ENCODE measurements at regions not wholly inside any gene's neighbourhood (a gene's known extent, or its start where the extent isn't known, plus 50 kb on each side); places are given as distances from the start of the nearest gene placed in this dataset.
A peak's percentile ranks its signal among the peaks of the same experiment; 100 is the strongest.

GRCh38 chr16:85453703-85454102 lies 159.4 kb upstream of the GSE1 start:
- no peak overlapping the region for H3K27ac ChIP-seq (ENCODE audit: low read depth, low read length)
- H3K27me3 ChIP-seq (ENCODE audit: control insufficient read depth, insufficient read depth, low read length, poor library complexity, severe bottlenecking): no peaks in the 10 kb centered on the region
- H3K4me3 ChIP-seq (ENCODE audit: low read length): no peak overlapping the region
- DNase-seq: no peak
- peaks cover 5% of the 10 kb centered on the region for H3K4me1 ChIP-seq (ENCODE audit: control insufficient read depth, insufficient read depth, low read length)
- TF ChIP-seq, protein P1, sequence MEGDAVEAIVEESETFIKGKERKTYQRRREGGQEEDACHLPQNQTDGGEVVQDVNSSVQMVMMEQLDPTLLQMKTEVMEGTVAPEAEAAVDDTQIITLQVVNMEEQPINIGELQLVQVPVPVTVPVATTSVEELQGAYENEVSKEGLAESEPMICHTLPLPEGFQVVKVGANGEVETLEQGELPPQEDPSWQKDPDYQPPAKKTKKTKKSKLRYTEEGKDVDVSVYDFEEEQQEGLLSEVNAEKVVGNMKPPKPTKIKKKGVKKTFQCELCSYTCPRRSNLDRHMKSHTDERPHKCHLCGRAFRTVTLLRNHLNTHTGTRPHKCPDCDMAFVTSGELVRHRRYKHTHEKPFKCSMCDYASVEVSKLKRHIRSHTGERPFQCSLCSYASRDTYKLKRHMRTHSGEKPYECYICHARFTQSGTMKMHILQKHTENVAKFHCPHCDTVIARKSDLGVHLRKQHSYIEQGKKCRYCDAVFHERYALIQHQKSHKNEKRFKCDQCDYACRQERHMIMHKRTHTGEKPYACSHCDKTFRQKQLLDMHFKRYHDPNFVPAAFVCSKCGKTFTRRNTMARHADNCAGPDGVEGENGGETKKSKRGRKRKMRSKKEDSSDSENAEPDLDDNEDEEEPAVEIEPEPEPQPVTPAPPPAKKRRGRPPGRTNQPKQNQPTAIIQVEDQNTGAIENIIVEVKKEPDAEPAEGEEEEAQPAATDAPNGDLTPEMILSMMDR (conservative IDR thresholded peaks at IDR 0.05): no peak
- no peaks in the 10 kb centered on the region for H3K9me3 ChIP-seq (ENCODE audit: control insufficient read depth, low read length)
- no peaks in the 10 kb centered on the region for H3K36me3 ChIP-seq (ENCODE audit: control insufficient read depth, insufficient read depth, low read length)
- 92 to 98% methylated on average over 5 to 10 of the region's 10 CpGs for WGBS, 2 experiments (ENCODE audit: insufficient coverage in 1 of 2, insufficient read length in 1 of 2)
- Mint-ChIP-seq H3K27ac (no peak overlapping the region), H3K27me3 (ENCODE audit: insufficient read depth) (peaks cover 2% of the 10 kb centered on the region), H3K4me3 (no peak overlapping the region), H3K9me3 (no peaks in the 10 kb centered on the region), H3K36me3 (ENCODE audit: low read depth) (no peaks in the 10 kb centered on the region), H3K4me1 (peaks cover 19% of the 10 kb centered on the region)
- no peak overlapping the region for H3K9ac ChIP-seq (ENCODE audit: extremely low read depth, low read length, poor library complexity, severe bottlenecking)

DNA sequence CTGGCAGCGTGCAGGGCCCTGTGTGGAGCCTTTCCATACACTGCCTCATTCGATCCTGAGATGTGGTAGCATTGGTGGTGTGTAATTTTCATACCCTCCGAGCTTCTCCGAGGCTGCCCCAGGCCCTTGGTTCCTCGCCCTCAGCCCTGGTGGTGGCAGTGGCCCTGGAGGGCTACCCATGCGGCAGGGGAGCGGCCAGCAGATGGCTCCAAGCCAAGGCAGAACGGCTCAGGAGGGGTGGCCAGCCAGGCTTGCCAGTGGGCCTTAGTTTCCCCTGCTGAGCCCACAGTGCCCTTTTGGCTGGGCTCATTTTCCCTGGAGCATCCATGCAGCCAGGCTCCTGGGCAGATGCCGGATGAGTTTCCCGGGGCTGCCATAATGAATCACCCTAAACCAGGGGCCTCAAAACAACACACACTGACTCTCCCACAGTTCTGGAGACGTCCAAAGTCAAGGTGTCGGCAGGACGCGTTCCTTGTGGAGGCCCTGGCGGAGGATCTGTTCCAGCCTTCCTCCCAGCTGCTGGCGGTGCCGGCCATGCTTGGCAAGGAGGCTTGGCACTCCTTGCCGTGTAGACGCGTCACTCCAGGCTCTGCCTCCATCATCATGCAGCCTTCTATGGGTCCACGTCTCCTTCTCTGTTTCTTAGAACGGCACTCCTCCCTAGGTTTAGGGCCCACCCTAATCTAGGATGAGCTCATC lies 158.8 kb upstream of the GSE1 start:
- Mint-ChIP-seq H3K27ac (no peak overlapping the region), H3K9me3 (no peaks in the 10 kb centered on the region), H3K36me3 (ENCODE audit: low read depth) (no peaks in the 10 kb centered on the region), H3K4me1 (peaks cover 14% of the 10 kb centered on the region), H3K27me3 (ENCODE audit: insufficient read depth) (peaks cover 7% of the 10 kb centered on the region), H3K4me3 (no peak overlapping the region)
- DNase-seq: no peak
- no peaks in the 10 kb centered on the region for H3K36me3 ChIP-seq (ENCODE audit: control insufficient read depth, insufficient read depth, low read length)
- H3K9ac ChIP-seq (ENCODE audit: extremely low read depth, low read length, poor library complexity, severe bottlenecking): no peak overlapping the region
- H3K27ac ChIP-seq (ENCODE audit: low read depth, low read length): no peak overlapping the region
- no peak overlapping the region for H3K4me3 ChIP-seq (ENCODE audit: low read length)
- 93 to 95% methylated on average over 18 to 22 of the region's 22 CpGs for WGBS, 2 experiments (ENCODE audit: insufficient coverage in 1 of 2, insufficient read length in 1 of 2)
- TF ChIP-seq, protein P1 (conservative IDR thresholded peaks at IDR 0.05): peak; percentile 48
- H3K27me3 ChIP-seq (ENCODE audit: control insufficient read depth, insufficient read depth, low read length, poor library complexity, severe bottlenecking): no peaks in the 10 kb centered on the region
- no peaks in the 10 kb centered on the region for H3K9me3 ChIP-seq (ENCODE audit: control insufficient read depth, low read length)
- no peaks in the 10 kb centered on the region for H3K4me1 ChIP-seq (ENCODE audit: control insufficient read depth, insufficient read depth, low read length)

DNA sequence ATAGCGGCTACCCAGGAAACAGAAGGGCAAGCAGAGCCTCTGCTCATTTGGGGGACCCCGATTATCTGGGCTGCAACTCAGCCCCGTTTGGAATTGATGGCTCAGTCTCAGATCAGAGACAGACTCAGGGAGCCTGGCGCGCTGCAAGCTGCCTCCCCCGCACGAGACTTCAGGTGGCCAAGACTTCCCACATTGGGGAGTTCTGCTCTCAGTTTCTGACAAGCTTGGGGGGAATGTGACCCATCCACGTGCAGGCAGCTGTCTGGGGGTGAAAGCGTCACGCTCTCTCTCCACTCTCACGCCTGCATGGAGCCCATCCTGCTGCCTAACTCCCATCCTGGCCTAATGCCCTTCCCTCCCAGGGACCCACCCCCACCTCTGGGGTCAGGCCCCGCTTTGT lies 157.6 kb upstream of the GSE1 start:
- H3K4me1 Mint-ChIP-seq: peaks cover 23% of the 10 kb centered on the region
- Histone ChIP-seq H3K9ac (ENCODE audit: extremely low read depth, low read length, poor library complexity, severe bottlenecking) (no peak overlapping the region), H3K27ac (ENCODE audit: low read depth, low read length) (no peak overlapping the region), H3K27me3 (ENCODE audit: control insufficient read depth, insufficient read depth, low read length, poor library complexity, severe bottlenecking) (no peaks in the 10 kb centered on the region), H3K36me3 (ENCODE audit: control insufficient read depth, insufficient read depth, low read length) (no peaks in the 10 kb centered on the region), H3K4me1 (ENCODE audit: control insufficient read depth, insufficient read depth, low read length) (peaks cover 9% of the 10 kb centered on the region), H3K9me3 (ENCODE audit: control insufficient read depth, low read length) (no peaks in the 10 kb centered on the region), H3K4me3 (ENCODE audit: low read length) (no peak overlapping the region)
- peaks cover 11% of the 10 kb centered on the region for H3K27me3 Mint-ChIP-seq (ENCODE audit: insufficient read depth)
- no peaks in the 10 kb centered on the region for H3K9me3 Mint-ChIP-seq
- no peak for DNase-seq
- no peaks in the 10 kb centered on the region for H3K36me3 Mint-ChIP-seq (ENCODE audit: low read depth)
- H3K4me3 Mint-ChIP-seq: no peak overlapping the region
- WGBS, 2 experiments (ENCODE audit: insufficient coverage in 1 of 2, insufficient read length in 1 of 2): 86 to 90% methylated on average over 7 to 12 of the region's 12 CpGs
- no peak overlapping the region for H3K27ac Mint-ChIP-seq
- TF ChIP-seq, protein P1 (conservative IDR thresholded peaks at IDR 0.05): no peak

Data from endodermal cell (in vitro differentiated cells).